GM18502 (cell line): ENCODE measurements at regions not wholly inside any gene's neighbourhood (a gene's known extent, or its start where the extent isn't known, plus 50 kb on each side); places are given as distances from the start of the nearest gene placed in this dataset.

Experiments used
- ATAC-seq: cut with Tn5 transposase; IDR thresholded peaks from one replicate; pipeline ENCODE4 v1.9.1; 2021; ENCODE audit warnings: mild to moderate bottlenecking; ENCODE audit not compliant: unreplicated experiment, poor library complexity

GRCh38 chr10:70939441-70940003 is 51.2 kb upstream of the PCBD1 start:
- ATAC-seq: no peak

GRCh38 chr10:70940834-70941568 is 52.6 kb upstream of the PCBD1 start:
- no peak for ATAC-seq

GRCh38 chr10:70942125-70942524 is 53.8 kb upstream of the PCBD1 start:
- ATAC-seq: no peak

GRCh38 chr10:70942725-70943124 is 54.4 kb upstream of the PCBD1 start:
- no peak for ATAC-seq

GRCh38 chr10:70943249-70943648 is 54.9 kb upstream of the PCBD1 start:
- no peak for ATAC-seq

GRCh38 chr10:70943841-70944466 is 55.6 kb upstream of the PCBD1 start:
- ATAC-seq: no peak

- no peak for ATAC-seq
These were observed 61.7 kb upstream of the PCBD1 start for GRCh38 chr10:70950037-70950436.

- no peak for ATAC-seq
These were observed 62.4 kb upstream of the PCBD1 start for GRCh38 chr10:70950801-70951200.

GRCh38 chr10:70952401-70952800 is 64.0 kb upstream of the PCBD1 start:
- no peak for ATAC-seq

- no peak for ATAC-seq
These were observed 64.6 kb upstream of the PCBD1 start for GRCh38 chr10:70952921-70953320.

- no peak for ATAC-seq
These were observed 66.2 kb upstream of the PCBD1 start for GRCh38 chr10:70954381-70955176.

- ATAC-seq: no peak
These were observed 67.8 kb upstream of the PCBD1 start for GRCh38 chr10:70956029-70956759.

GRCh38 chr10:70958396-70958795 is 70.0 kb upstream of the PCBD1 start:
- no peak for ATAC-seq

GRCh38 chr10:70960316-70960715 is 72.0 kb upstream of the PCBD1 start:
- ATAC-seq: no peak

- ATAC-seq: no peak
These were observed 72.6 kb upstream of the PCBD1 start for GRCh38 chr10:70960783-70961570.

- ATAC-seq: no peak
These were observed 74.3 kb upstream of the PCBD1 start for GRCh38 chr10:70962686-70963085.

GRCh38 chr10:70963271-70963670 is 74.9 kb upstream of the PCBD1 start:
- ATAC-seq: no peak

- no peak for ATAC-seq
These were observed 75.9 kb upstream of the PCBD1 start for GRCh38 chr10:70964245-70964644.

- no peak for ATAC-seq
These were observed 76.5 kb upstream of the PCBD1 start for GRCh38 chr10:70964881-70965280.

GRCh38 chr10:70965566-70965965 is 77.2 kb upstream of the PCBD1 start:
- no peak for ATAC-seq
